GM19240 (cell line): ENCODE measurements at regions not wholly inside any gene's neighbourhood (a gene's known extent, or its start where the extent isn't known, plus 50 kb on each side); places are given as distances from the start of the nearest gene placed in this dataset.
"Not testable (repeated sequence)": the region's sequence is repeated elsewhere in the genome, so short reads cannot be mapped to it uniquely, and the experiment has no call there.

ENCODE experiments used
- DNase-seq: peaks from one replicate; pipeline ENCODE4 v3.0.0; 2011; ENCODE audit warnings: low spot score; ENCODE audit not compliant: insufficient read length

GRCh38 chr18:75858754-75859153, 431.3 kb upstream of the SMIM21 start:
- DNase-seq, result no peak

- no peak for DNase-seq
Measured at GRCh38 chr18:75857558-75857957, 430.1 kb upstream of the SMIM21 start.

GRCh38 chr18:75854808-75855207, 427.3 kb upstream of the SMIM21 start:
- no peak for DNase-seq

- DNase-seq, result no peak
Measured at GRCh38 chr18:75854174-75854573, 426.7 kb upstream of the SMIM21 start.

GRCh38 chr18:75846321-75846720, 418.8 kb upstream of the SMIM21 start:
- no peak for DNase-seq

- DNase-seq, result no peak
Measured at GRCh38 chr18:75845413-75845812, 417.9 kb upstream of the SMIM21 start.

GRCh38 chr18:75844146-75844545, 416.6 kb upstream of the SMIM21 start:
- DNase-seq, result no peak

GRCh38 chr18:75840131-75840530, 412.6 kb upstream of the SMIM21 start:
- no peak for DNase-seq

- DNase-seq, result not testable (repeated sequence)
Measured at GRCh38 chr18:75839686-75840085, 412.2 kb upstream of the SMIM21 start.

- no peak for DNase-seq
Measured at GRCh38 chr18:75839041-75839440, 411.5 kb upstream of the SMIM21 start.

GRCh38 chr18:75837316-75837715, 409.8 kb upstream of the SMIM21 start:
- DNase-seq, result no peak

- no peak for DNase-seq
Measured at GRCh38 chr18:75836516-75836915, 409.0 kb upstream of the SMIM21 start.

GRCh38 chr18:75831960-75832359, 404.5 kb upstream of the SMIM21 start:
- DNase-seq, result no peak

GRCh38 chr18:75830828-75831227, 403.3 kb upstream of the SMIM21 start:
- no peak for DNase-seq

GRCh38 chr18:75829091-75829490, 401.6 kb upstream of the SMIM21 start:
- no peak for DNase-seq

GRCh38 chr18:75828379-75828778, 400.9 kb upstream of the SMIM21 start:
- no peak for DNase-seq

- no peak for DNase-seq
Measured at GRCh38 chr18:75827751-75828287, 400.3 kb upstream of the SMIM21 start.

- DNase-seq, result no peak
Measured at GRCh38 chr18:75824661-75825060, 397.2 kb upstream of the SMIM21 start.

- no peak for DNase-seq
Measured at GRCh38 chr18:75823471-75823870, 396.0 kb upstream of the SMIM21 start.

- DNase-seq, result no peak
Measured at GRCh38 chr18:75818383-75818782, 390.9 kb upstream of the SMIM21 start.

GRCh38 chr18:75815767-75816166, 388.3 kb upstream of the SMIM21 start:
- DNase-seq, result no peak

GRCh38 chr18:75812761-75813160, 385.3 kb upstream of the SMIM21 start:
- DNase-seq, result no peak

GRCh38 chr18:75810961-75811551, 383.6 kb upstream of the SMIM21 start:
- DNase-seq, result no peak

GRCh38 chr18:75810516-75810915, 383.0 kb upstream of the SMIM21 start:
- no peak for DNase-seq
